Endodermal cell (in vitro differentiated cells): ENCODE measurements at regions not wholly inside any gene's neighbourhood (a gene's known extent, or its start where the extent isn't known, plus 50 kb on each side); places are given as distances from the start of the nearest gene placed in this dataset.

Source experiments
- DNase-seq: peaks from one replicate; pipeline ENCODE4 v3.0.0-alpha.2; 2017
- H3K27ac ChIP-seq: 2 replicates; pipeline ENCODE4 v1.5.1; 2013; ENCODE audit warnings: mild to moderate bottlenecking, low read depth, low read length, moderate library complexity
- H3K27me3 ChIP-seq: 2 replicates; pipeline ENCODE4 v1.6.1; 2013; ENCODE audit warnings: mild to moderate bottlenecking, low read length, moderate library complexity; ENCODE audit not compliant: insufficient read depth, control insufficient read depth, poor library complexity, severe bottlenecking
- H3K36me3 ChIP-seq: 2 replicates; pipeline ENCODE4 v1.7.0; 2013; ENCODE audit warnings: mild to moderate bottlenecking, low read length, moderate library complexity; ENCODE audit not compliant: control insufficient read depth, insufficient read depth
- H3K4me1 ChIP-seq: one replicate; pipeline ENCODE4 v1.7.0; 2013; ENCODE audit warnings: low read length; ENCODE audit not compliant: control insufficient read depth, insufficient read depth
- H3K4me3 ChIP-seq: 2 replicates; pipeline ENCODE4 v1.5.1; 2013; ENCODE audit warnings: mild to moderate bottlenecking, low read length, moderate library complexity
- H3K9ac ChIP-seq: 2 replicates; pipeline ENCODE4 v1.6.1; 2013; ENCODE audit warnings: mild to moderate bottlenecking, low read length, moderate library complexity; ENCODE audit not compliant: poor library complexity, severe bottlenecking; ENCODE audit errors: extremely low read depth
- H3K9me3 ChIP-seq: 2 replicates; pipeline ENCODE4 v1.6.1; 2013; ENCODE audit warnings: mild to moderate bottlenecking, low read length, moderate library complexity; ENCODE audit not compliant: control insufficient read depth
- H3K27ac Mint-ChIP-seq: 2 replicates; pipeline ENCODE4 v1.8.0; 2020; ENCODE audit warnings: mixed read lengths
- H3K27me3 Mint-ChIP-seq: 2 replicates; pipeline ENCODE4 v1.8.0; 2021; ENCODE audit warnings: mild to moderate bottlenecking, mixed read lengths; ENCODE audit not compliant: insufficient read depth
- H3K36me3 Mint-ChIP-seq: 2 replicates; pipeline ENCODE4 v1.8.0; 2020; ENCODE audit warnings: low read depth, mixed read lengths
- H3K4me1 Mint-ChIP-seq: 2 replicates; pipeline ENCODE4 v1.8.0; 2020; ENCODE audit warnings: mixed read lengths
- H3K4me3 Mint-ChIP-seq: 2 replicates; pipeline ENCODE4 v1.8.0; 2020; ENCODE audit warnings: mild to moderate bottlenecking, moderate library complexity, mixed read lengths
- H3K9me3 Mint-ChIP-seq: 2 replicates; pipeline ENCODE4 v1.8.0; 2020; ENCODE audit warnings: mild to moderate bottlenecking, mixed read lengths
- CTCF ChIP-seq: fragments of 200-600 bp; sonication (generic); conservative IDR thresholded peaks from 2 replicates; pipeline ENCODE4 v1.5.0; 2021; ENCODE audit warnings: antibody characterized with exemption, mild to moderate bottlenecking
- WGBS, 2 experiments: methylation state at CpG; one replicate each; pipeline versions ENCODE4 v1.1.5 to v1.1.7; 2013; ENCODE audit warnings: missing lambda C conversion rate in 2 of 2, mixed read lengths in 1 of 2; ENCODE audit not compliant: insufficient coverage in 1 of 2, insufficient read length in 1 of 2; 5-methylcytosine and 5-hydroxymethylcytosine counted together

GRCh38 chr10:130982802-130983201, 328.7 kb downstream of the TCERG1L start:
- Histone ChIP-seq H3K27me3 (no peaks in the 10 kb centered on the region), H3K4me1 (no peaks in the 10 kb centered on the region), H3K27ac (no peak overlapping the region), H3K9ac (no peak overlapping the region), H3K9me3 (peaks cover 9% of the 10 kb centered on the region), H3K4me3 (no peak overlapping the region), H3K36me3 (no peaks in the 10 kb centered on the region)
- Mint-ChIP-seq H3K36me3 (no peaks in the 10 kb centered on the region), H3K27me3 (no peaks in the 10 kb centered on the region), H3K4me3 (no peak overlapping the region), H3K27ac (no peak overlapping the region), H3K9me3 (peaks cover 15% of the 10 kb centered on the region), H3K4me1 (no peaks in the 10 kb centered on the region)
- WGBS, 2 experiments: 88% methylated on average over 1 of the region's 1 CpG; no CpG with 5 or more reads in 1 of the 2 experiments
- no peak for TF ChIP-seq CTCF
- DNase-seq: no peak

- no peak overlapping the region for H3K9ac ChIP-seq
- H3K36me3 ChIP-seq: no peaks in the 10 kb centered on the region
- H3K9me3 ChIP-seq: peaks cover 9% of the 10 kb centered on the region
- TF ChIP-seq CTCF: no peak
- DNase-seq: no peak
- H3K4me1 Mint-ChIP-seq: no peaks in the 10 kb centered on the region
- H3K27me3 Mint-ChIP-seq: no peaks in the 10 kb centered on the region
- no peak overlapping the region for H3K4me3 ChIP-seq
- H3K27ac Mint-ChIP-seq: no peak overlapping the region
- H3K27me3 ChIP-seq: no peaks in the 10 kb centered on the region
- no peak overlapping the region for H3K27ac ChIP-seq
- WGBS, 2 experiments: 88% methylated on average over 1 of the region's 2 CpGs; no CpG with 5 or more reads in 1 of the 2 experiments
- H3K4me3 Mint-ChIP-seq: no peak overlapping the region
- no peaks in the 10 kb centered on the region for H3K4me1 ChIP-seq
- H3K36me3 Mint-ChIP-seq: no peaks in the 10 kb centered on the region
- H3K9me3 Mint-ChIP-seq: peaks cover 13% of the 10 kb centered on the region
Observed at GRCh38 chr10:130983749-130984148, 327.8 kb downstream of the TCERG1L start.

- no peaks in the 10 kb centered on the region for H3K36me3 ChIP-seq
- no peak for DNase-seq
- H3K4me3 ChIP-seq: no peak overlapping the region
- peaks cover 9% of the 10 kb centered on the region for H3K9me3 ChIP-seq
- no peaks in the 10 kb centered on the region for H3K27me3 Mint-ChIP-seq
- H3K27ac Mint-ChIP-seq: no peak overlapping the region
- no peak overlapping the region for H3K9ac ChIP-seq
- no peaks in the 10 kb centered on the region for H3K36me3 Mint-ChIP-seq
- H3K27ac ChIP-seq: no peak overlapping the region
- H3K27me3 ChIP-seq: no peaks in the 10 kb centered on the region
- no peaks in the 10 kb centered on the region for H3K4me1 ChIP-seq
- TF ChIP-seq CTCF: no peak
- H3K9me3 Mint-ChIP-seq: peaks cover 9% of the 10 kb centered on the region
- H3K4me1 Mint-ChIP-seq: no peaks in the 10 kb centered on the region
- no peak overlapping the region for H3K4me3 Mint-ChIP-seq
- 88 to 100% methylated on average over 1 to 3 of the region's 3 CpGs for WGBS, 2 experiments
Observed at GRCh38 chr10:130984686-130985085, 326.8 kb downstream of the TCERG1L start.
